WTC11 (cell line): ENCODE measurements at regions not wholly inside any gene's neighbourhood (a gene's known extent, or its start where the extent isn't known, plus 50 kb on each side); places are given as distances from the start of the nearest gene placed in this dataset.
A peak's percentile ranks its signal among the peaks of the same experiment; 100 is the strongest.

Experiments
- ATAC-seq: fragments of 200-7000 bp; cut with Tn5 transposase; 2 replicates; pipeline ENCODE4 v1.10.0; 2021; ENCODE audit warnings: mild to moderate bottlenecking, moderate library complexity
- CTCF ChIA-PET: fragments of 300-600 bp; sonication (Branson Sonifier 250); formaldehyde crosslinking; loops from one replicate; lab custom pipeline; 2021; ENCODE audit warnings: antibody characterized with exemption; lab: Charles Lee
- POLR2A ChIA-PET: fragments of 350-600 bp; sonication (Branson Sonifier 250); formaldehyde crosslinking; loops from one replicate; lab custom pipeline; 2021; ENCODE audit warnings: antibody characterized with exemption; lab: Charles Lee
- DNase-seq: peaks from one replicate; pipeline ENCODE4 v3.0.0; 2021; ENCODE audit warnings: low spot score
- H3K27ac Mint-ChIP-seq: 2 replicates; pipeline ENCODE4 v1.8.0; 2021; ENCODE audit warnings: mixed read lengths
- H3K27me3 Mint-ChIP-seq: 2 replicates; pipeline ENCODE4 v1.8.0; 2021; ENCODE audit warnings: low read depth, mild to moderate bottlenecking, moderate library complexity, mixed read lengths
- H3K36me3 Mint-ChIP-seq: 2 replicates; pipeline ENCODE4 v1.8.0; 2021; ENCODE audit warnings: mixed read lengths
- H3K4me1 Mint-ChIP-seq: 2 replicates; pipeline ENCODE4 v1.8.0; 2022; ENCODE audit warnings: mixed read lengths
- H3K4me3 Mint-ChIP-seq: 2 replicates; pipeline ENCODE4 v1.8.0; 2021; ENCODE audit warnings: mild to moderate bottlenecking, moderate library complexity, mixed read lengths
- H3K9me3 Mint-ChIP-seq: 2 replicates; pipeline ENCODE4 v1.8.0; 2021; ENCODE audit warnings: mixed read lengths
- ATF6 ChIP-seq: sonication (generic); formaldehyde crosslinking; IDR thresholded peaks from 2 replicates; pipeline ENCODE4 v1.8.1; 2023; ENCODE audit warnings: mild to moderate bottlenecking, missing genetic modification reagents
- ETV6 ChIP-seq: sonication (generic); formaldehyde crosslinking; IDR thresholded peaks from 2 replicates; pipeline ENCODE4 v1.8.1; 2022; ENCODE audit warnings: mild to moderate bottlenecking, missing genetic modification reagents
- GABPB1 ChIP-seq: sonication (generic); formaldehyde crosslinking; IDR thresholded peaks from 2 replicates; pipeline ENCODE4 v1.8.1; 2023; ENCODE audit warnings: mild to moderate bottlenecking, missing genetic modification reagents
- IRF2 ChIP-seq: sonication (generic); formaldehyde crosslinking; IDR thresholded peaks from 2 replicates; pipeline ENCODE4 v1.8.0; 2022; ENCODE audit warnings: low read depth, missing genetic modification reagents, borderline replicate concordance
- JAZF1 ChIP-seq: fragments of 250-450 bp; sonication (Bioruptor Pico); IDR thresholded peaks from 2 replicates; pipeline ENCODE4 v1.9.0; 2021; ENCODE audit warnings: moderate library complexity, mild to moderate bottlenecking, inconsistent platforms
- MLX ChIP-seq: sonication (generic); formaldehyde crosslinking; IDR thresholded peaks from 2 replicates; pipeline ENCODE4 v1.8.1; 2023; ENCODE audit warnings: mild to moderate bottlenecking, missing genetic modification reagents, moderate library complexity
- PRDM15 ChIP-seq: sonication (generic); formaldehyde crosslinking; IDR thresholded peaks from 2 replicates; pipeline ENCODE4 v1.8.0; 2022; ENCODE audit warnings: missing genetic modification reagents
- PRRX2 ChIP-seq: fragments of 250-450 bp; sonication (Bioruptor Pico); IDR thresholded peaks from 2 replicates; pipeline ENCODE4 v1.8.0; 2021; ENCODE audit warnings: mild to moderate bottlenecking
- TEAD4 ChIP-seq: sonication (generic); formaldehyde crosslinking; IDR thresholded peaks from 2 replicates; pipeline ENCODE4 v1.8.0; 2022; ENCODE audit warnings: mild to moderate bottlenecking, missing genetic modification reagents
- ZBTB21 ChIP-seq: sonication (generic); formaldehyde crosslinking; IDR thresholded peaks from 2 replicates; pipeline ENCODE4 v1.8.1; 2023; ENCODE audit warnings: mild to moderate bottlenecking, missing genetic modification reagents, borderline replicate concordance
- TF ChIP-seq, protein P1 (sequence below): sonication (generic); formaldehyde crosslinking; IDR thresholded peaks from 2 replicates; pipeline ENCODE4 v1.8.1; 2022; ENCODE audit warnings: missing genetic modification reagents, borderline replicate concordance
- TF ChIP-seq, protein P2 (sequence below): sonication (generic); formaldehyde crosslinking; IDR thresholded peaks from 2 replicates; pipeline ENCODE4 v1.8.0; 2023; ENCODE audit warnings: missing genetic modification reagents, mild to moderate bottlenecking, borderline replicate concordance

DNA sequence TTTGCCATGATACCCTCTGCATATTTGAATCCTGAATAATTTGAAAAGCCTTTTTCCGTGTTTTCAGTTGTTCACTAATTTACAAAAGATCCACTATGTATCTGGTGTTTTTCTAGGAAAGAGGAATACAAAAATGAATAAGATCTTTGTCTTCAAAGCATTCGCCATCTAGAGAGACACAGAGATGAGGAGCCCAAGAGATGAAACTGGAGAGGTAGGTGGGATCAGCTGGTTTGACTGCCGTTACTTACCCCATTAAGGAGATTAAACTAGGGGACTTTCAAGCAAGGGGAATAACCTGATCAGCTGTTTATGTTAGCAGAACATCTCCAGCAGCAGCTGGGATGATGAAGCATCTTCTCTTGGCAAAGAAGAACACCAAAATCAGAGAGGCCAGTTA is 150.2 kb upstream of the SATB2 start:
- Mint-ChIP-seq H3K4me1 (peaks cover 32% of the 10 kb centered on the region), H3K9me3 (no peaks in the 10 kb centered on the region)
- TF ChIP-seq, protein P1, sequence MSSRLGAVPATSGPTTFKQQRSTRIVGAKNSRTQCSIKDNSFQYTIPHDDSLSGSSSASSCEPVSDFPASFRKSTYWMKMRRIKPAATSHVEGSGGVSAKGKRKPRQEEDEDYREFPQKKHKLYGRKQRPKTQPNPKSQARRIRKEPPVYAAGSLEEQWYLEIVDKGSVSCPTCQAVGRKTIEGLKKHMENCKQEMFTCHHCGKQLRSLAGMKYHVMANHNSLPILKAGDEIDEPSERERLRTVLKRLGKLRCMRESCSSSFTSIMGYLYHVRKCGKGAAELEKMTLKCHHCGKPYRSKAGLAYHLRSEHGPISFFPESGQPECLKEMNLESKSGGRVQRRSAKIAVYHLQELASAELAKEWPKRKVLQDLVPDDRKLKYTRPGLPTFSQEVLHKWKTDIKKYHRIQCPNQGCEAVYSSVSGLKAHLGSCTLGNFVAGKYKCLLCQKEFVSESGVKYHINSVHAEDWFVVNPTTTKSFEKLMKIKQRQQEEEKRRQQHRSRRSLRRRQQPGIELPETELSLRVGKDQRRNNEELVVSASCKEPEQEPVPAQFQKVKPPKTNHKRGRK (CRISPR knock-in tag), result no peak
- TF ChIP-seq PRDM15 (no peak), GABPB1 (no peak), TEAD4 (CRISPR knock-in tag) (no peak), PRRX2 (CRISPR knock-in tag) (no peak), ATF6 (no peak)
- TF ChIP-seq, protein P2, sequence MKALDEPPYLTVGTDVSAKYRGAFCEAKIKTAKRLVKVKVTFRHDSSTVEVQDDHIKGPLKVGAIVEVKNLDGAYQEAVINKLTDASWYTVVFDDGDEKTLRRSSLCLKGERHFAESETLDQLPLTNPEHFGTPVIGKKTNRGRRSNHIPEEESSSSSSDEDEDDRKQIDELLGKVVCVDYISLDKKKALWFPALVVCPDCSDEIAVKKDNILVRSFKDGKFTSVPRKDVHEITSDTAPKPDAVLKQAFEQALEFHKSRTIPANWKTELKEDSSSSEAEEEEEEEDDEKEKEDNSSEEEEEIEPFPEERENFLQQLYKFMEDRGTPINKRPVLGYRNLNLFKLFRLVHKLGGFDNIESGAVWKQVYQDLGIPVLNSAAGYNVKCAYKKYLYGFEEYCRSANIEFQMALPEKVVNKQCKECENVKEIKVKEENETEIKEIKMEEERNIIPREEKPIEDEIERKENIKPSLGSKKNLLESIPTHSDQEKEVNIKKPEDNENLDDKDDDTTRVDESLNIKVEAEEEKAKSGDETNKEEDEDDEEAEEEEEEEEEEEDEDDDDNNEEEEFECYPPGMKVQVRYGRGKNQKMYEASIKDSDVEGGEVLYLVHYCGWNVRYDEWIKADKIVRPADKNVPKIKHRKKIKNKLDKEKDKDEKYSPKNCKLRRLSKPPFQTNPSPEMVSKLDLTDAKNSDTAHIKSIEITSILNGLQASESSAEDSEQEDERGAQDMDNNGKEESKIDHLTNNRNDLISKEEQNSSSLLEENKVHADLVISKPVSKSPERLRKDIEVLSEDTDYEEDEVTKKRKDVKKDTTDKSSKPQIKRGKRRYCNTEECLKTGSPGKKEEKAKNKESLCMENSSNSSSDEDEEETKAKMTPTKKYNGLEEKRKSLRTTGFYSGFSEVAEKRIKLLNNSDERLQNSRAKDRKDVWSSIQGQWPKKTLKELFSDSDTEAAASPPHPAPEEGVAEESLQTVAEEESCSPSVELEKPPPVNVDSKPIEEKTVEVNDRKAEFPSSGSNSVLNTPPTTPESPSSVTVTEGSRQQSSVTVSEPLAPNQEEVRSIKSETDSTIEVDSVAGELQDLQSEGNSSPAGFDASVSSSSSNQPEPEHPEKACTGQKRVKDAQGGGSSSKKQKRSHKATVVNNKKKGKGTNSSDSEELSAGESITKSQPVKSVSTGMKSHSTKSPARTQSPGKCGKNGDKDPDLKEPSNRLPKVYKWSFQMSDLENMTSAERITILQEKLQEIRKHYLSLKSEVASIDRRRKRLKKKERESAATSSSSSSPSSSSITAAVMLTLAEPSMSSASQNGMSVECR, result no peak
- TF ChIP-seq, all 79 proteins: peak for 0
- ChIA-PET CTCF (interaction anchor here (1.3 kb wide), 1 partner anchor 11 kb away, joined by 6 read pairs; no protein-coding TSS in a partner anchor), POLR2A (no interaction called here)
- Mint-ChIP-seq H3K4me3 (no peak overlapping the region), H3K36me3 (no peaks in the 10 kb centered on the region), H3K27me3 (peaks cover 17% of the 10 kb centered on the region), H3K27ac (no peak overlapping the region)
- ATAC-seq (no peak), DNase-seq (no peak)

DNA sequence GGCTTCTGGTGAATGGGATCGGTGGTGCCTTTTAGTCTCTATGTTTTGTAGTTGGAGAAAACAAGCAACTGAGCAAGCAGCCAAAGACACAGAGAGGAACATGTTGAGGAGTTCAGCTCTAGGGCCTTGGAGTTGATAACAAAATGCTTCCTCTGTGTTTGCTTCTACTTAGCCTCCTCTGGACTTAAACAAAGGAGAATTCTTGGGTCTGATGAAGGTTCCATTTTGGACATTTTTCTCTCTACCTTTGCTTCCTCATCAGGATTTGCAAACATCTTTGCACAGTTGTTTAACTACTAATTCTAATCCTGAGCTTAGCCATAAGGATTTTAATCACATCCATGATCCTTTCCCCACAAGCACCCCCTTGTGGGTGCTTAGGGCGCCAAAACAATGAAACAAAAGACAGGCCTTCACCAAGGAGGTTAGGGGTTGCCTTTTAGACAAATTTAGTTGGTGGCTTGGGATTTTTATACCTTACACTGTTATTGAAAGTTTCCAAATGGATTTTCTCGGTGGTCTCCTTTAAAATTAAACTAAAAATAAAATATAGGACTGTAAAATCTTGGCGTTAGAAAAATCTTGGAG is 148.5 kb upstream of the SATB2 start:
- ChIA-PET POLR2A (no interaction called here), CTCF (interaction anchor here (0.7 to 2.5 kb wide), 17 partner anchors 9 to 1292 kb away, joined by 3 to 18 read pairs (median 4); no protein-coding TSS in a partner anchor)
- TF ChIP-seq TEAD4 (CRISPR knock-in tag), result no peak
- no peak for TF ChIP-seq JAZF1 (CRISPR knock-in tag)
- no peak for TF ChIP-seq ZBTB21
- no peak for TF ChIP-seq MLX
- TF ChIP-seq IRF2 (CRISPR knock-in tag), result no peak
- no peak for TF ChIP-seq ETV6 (CRISPR knock-in tag)
- 0 out of 2 replicates have a peak, but pooled peaks have one; percentile 27 for ATAC-seq
- H3K9me3 Mint-ChIP-seq, result no peaks in the 10 kb centered on the region
- no peak for DNase-seq
- no peak overlapping the region for H3K27ac Mint-ChIP-seq
- H3K27me3 Mint-ChIP-seq, result peaks cover 26% of the 10 kb centered on the region
- H3K4me1 Mint-ChIP-seq, result peaks cover 38% of the 10 kb centered on the region
- no peaks in the 10 kb centered on the region for H3K36me3 Mint-ChIP-seq
- no peak overlapping the region for H3K4me3 Mint-ChIP-seq
